Erythroblast (primary cell): ENCODE measurements at regions not wholly inside any gene's neighbourhood (a gene's known extent, or its start where the extent isn't known, plus 50 kb on each side); places are given as distances from the start of the nearest gene placed in this dataset.

Source experiments
- GATA1 ChIP-seq: IDR thresholded peaks from 2 replicates; pipeline ENCODE4 v1.6.1; 2011; ENCODE audit warnings: low read depth, mild to moderate bottlenecking, control low read depth, low read length, moderate library complexity
- POLR2A ChIP-seq: IDR thresholded peaks from 2 replicates; pipeline ENCODE4 v1.6.1; 2011; ENCODE audit warnings: mild to moderate bottlenecking, low read length

DNA sequence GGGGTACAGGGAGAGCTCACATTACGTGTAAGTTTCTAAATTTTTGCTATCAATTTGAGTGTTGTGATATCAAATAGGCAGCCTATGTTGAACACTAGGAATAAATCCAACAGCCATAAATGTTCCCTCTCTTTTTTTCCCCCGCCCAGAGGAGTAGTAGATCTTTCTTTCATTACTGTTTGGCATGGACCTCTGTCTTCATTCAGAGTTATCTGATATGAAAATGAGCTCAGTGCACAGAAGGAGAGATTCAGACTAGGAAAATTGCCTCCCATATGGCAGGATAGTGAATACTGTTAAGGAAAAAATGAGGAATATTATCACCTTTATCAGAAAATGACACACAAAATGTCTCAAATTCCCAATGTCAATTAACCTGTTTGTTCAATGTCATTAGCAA is 110.0 kb upstream of the EYS start:
- TF ChIP-seq POLR2A, result no peak
- no peak for TF ChIP-seq GATA1
